GM23248 (cell line): ENCODE measurements at regions not wholly inside any gene's neighbourhood (a gene's known extent, or its start where the extent isn't known, plus 50 kb on each side); places are given as distances from the start of the nearest gene placed in this dataset.

Experiments used
- DNase-seq: peaks from one replicate; pipeline ENCODE4 v3.0.0-alpha.2; 2015
- H2AFZ ChIP-seq: fragments of 200-600 bp; sonication (generic); 2 replicates; pipeline ENCODE4 v1.6.1; 2016; ENCODE audit warnings: antibody characterized with exemption
- H3F3A ChIP-seq: fragments of 200-600 bp; sonication (generic); 2 replicates; pipeline ENCODE4 v1.6.1; 2016; ENCODE audit warnings: mild to moderate bottlenecking, antibody characterized with exemption, mixed run types; ENCODE audit not compliant: insufficient read depth
- H3K27ac ChIP-seq: fragments of 200-600 bp; sonication (generic); 2 replicates; pipeline ENCODE4 v1.5.1; 2016; ENCODE audit warnings: mild to moderate bottlenecking
- H3K27me3 ChIP-seq: fragments of 200-600 bp; sonication (generic); replicated peaks from 2 replicates; pipeline ENCODE4 v1.6.1; 2016; ENCODE audit warnings: mild to moderate bottlenecking; ENCODE audit not compliant: insufficient read depth
- H3K36me3 ChIP-seq: fragments of 200-600 bp; sonication (generic); 2 replicates; pipeline ENCODE4 v1.6.1; 2016; ENCODE audit warnings: low read depth, mild to moderate bottlenecking
- H3K4me1 ChIP-seq: fragments of 200-600 bp; sonication (generic); 2 replicates; pipeline ENCODE4 v1.6.1; 2016; ENCODE audit warnings: mild to moderate bottlenecking; ENCODE audit not compliant: insufficient read depth
- H3K4me2 ChIP-seq: fragments of 200-600 bp; sonication (generic); one replicate; pipeline ENCODE4 v1.6.1; 2016; ENCODE audit warnings: mild to moderate bottlenecking; ENCODE audit not compliant: unreplicated experiment
- H3K4me3 ChIP-seq: fragments of 200-600 bp; sonication (generic); 2 replicates; pipeline ENCODE4 v1.5.1; 2016; ENCODE audit warnings: mild to moderate bottlenecking
- H3K79me2 ChIP-seq: fragments of 200-600 bp; sonication (generic); 2 replicates; pipeline ENCODE4 v1.6.1; 2016; ENCODE audit warnings: mild to moderate bottlenecking; ENCODE audit not compliant: insufficient read depth
- H3K9ac ChIP-seq: fragments of 200-600 bp; sonication (generic); 2 replicates; pipeline ENCODE4 v1.6.1; 2016; ENCODE audit warnings: mild to moderate bottlenecking
- H3K9me2 ChIP-seq: fragments of 200-600 bp; sonication (generic); 2 replicates; pipeline ENCODE4 v1.6.1; 2016; ENCODE audit warnings: mixed run types, mild to moderate bottlenecking, moderate library complexity; ENCODE audit not compliant: insufficient read depth
- H3K9me3 ChIP-seq: fragments of 200-600 bp; sonication (generic); one replicate; pipeline ENCODE4 v1.6.1; 2017; ENCODE audit warnings: low read depth
- H4K20me1 ChIP-seq: fragments of 200-600 bp; sonication (generic); 2 replicates; pipeline ENCODE4 v1.6.0; 2016; ENCODE audit not compliant: insufficient read depth
- EZH2 ChIP-seq: fragments of 200-600 bp; sonication (generic); IDR thresholded peaks from 2 replicates; pipeline ENCODE4 v1.6.1; 2018; ENCODE audit warnings: antibody characterized with exemption, mild to moderate bottlenecking; ENCODE audit not compliant: insufficient read depth, poor library complexity, severe bottlenecking
- EZH2phosphoT487 ChIP-seq: fragments of 200-600 bp; sonication (generic); IDR thresholded peaks from 2 replicates; pipeline ENCODE4 v1.6.1; 2018; ENCODE audit warnings: antibody characterized with exemption, moderate library complexity, mild to moderate bottlenecking, low read depth; ENCODE audit not compliant: insufficient read depth
- WGBS, 2 experiments: methylation state at CpG; one replicate each; pipeline ENCODE4 v1.1.6; 2015 to 2017; ENCODE audit warnings: low lambda C conversion rate in 2 of 2, low coverage in 1 of 2; ENCODE audit errors: missing lambda C conversion rate in 2 of 2; 5-methylcytosine and 5-hydroxymethylcytosine counted together
- in situ Hi-C: fragments of 300-500 bp; cut with MboI; formaldehyde crosslinking; loops from 2 replicates; pipeline ENCODE4 v1.15.0; 2020

DNA sequence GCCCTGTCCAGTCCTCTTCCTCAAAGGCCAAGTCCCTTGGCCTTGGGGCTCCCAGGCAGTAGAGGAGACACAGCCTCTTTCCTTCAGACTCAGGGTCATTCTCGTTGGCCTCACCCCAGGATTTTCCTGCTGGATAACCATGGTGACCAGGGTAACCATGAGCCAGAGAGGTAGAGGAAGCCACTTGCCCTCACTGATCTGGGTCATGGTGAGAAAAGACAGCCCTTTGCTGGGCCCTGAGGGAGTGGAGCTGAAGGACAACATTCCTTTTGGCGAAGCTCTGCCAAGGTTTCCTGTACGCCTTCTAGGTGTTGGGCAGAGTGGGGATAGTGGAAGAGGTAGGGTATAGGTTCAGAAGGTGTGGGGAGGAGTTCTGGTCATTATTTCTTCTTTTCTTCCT is 53.1 kb upstream of the WNT4 start:
- Histone ChIP-seq H3K36me3 (no peaks in the 10 kb centered on the region), H3K79me2 (no peaks in the 10 kb centered on the region), H4K20me1 (no peaks in the 10 kb centered on the region), H3K9me3 (no peaks in the 10 kb centered on the region), H3K4me2 (no peak overlapping the region), H3K9ac (no peak overlapping the region), H3K27ac (no peak overlapping the region), H3K4me3 (no peak overlapping the region), H3F3A (no peaks in the 10 kb centered on the region), H2AFZ (no peak overlapping the region), H3K4me1 (no peaks in the 10 kb centered on the region), H3K9me2 (no peaks in the 10 kb centered on the region), H3K27me3 (peaks cover 42% of the 10 kb centered on the region)
- in situ Hi-C loops = no loop called here
- DNase-seq = no peak
- WGBS, 2 experiments = 66 to 82% methylated on average over 3 of the region's 3 CpGs
- TF ChIP-seq EZH2 (no peak), EZH2phosphoT487 (no peak)

- Histone ChIP-seq H3K36me3 (no peaks in the 10 kb centered on the region), H2AFZ (no peak overlapping the region), H3K9ac (no peak overlapping the region), H3K4me3 (no peak overlapping the region), H4K20me1 (no peaks in the 10 kb centered on the region), H3K27ac (no peak overlapping the region), H3K79me2 (no peaks in the 10 kb centered on the region), H3K4me1 (no peaks in the 10 kb centered on the region), H3K9me3 (no peaks in the 10 kb centered on the region), H3K4me2 (no peak overlapping the region), H3K9me2 (no peaks in the 10 kb centered on the region), H3F3A (no peaks in the 10 kb centered on the region), H3K27me3 (peaks cover 42% of the 10 kb centered on the region)
- 69 to 70% methylated on average over 6 of the region's 6 CpGs for WGBS, 2 experiments
- in situ Hi-C loops = no loop called here
- TF ChIP-seq EZH2 (no peak), EZH2phosphoT487 (no peak)
- DNase-seq = no peak
These were observed 53.7 kb upstream of the WNT4 start for GRCh38 chr1:22196641-22197040.

- no peaks in the 10 kb centered on the region for H3K36me3 ChIP-seq
- no peaks in the 10 kb centered on the region for H3K79me2 ChIP-seq
- H3K27ac ChIP-seq = no peak overlapping the region
- H4K20me1 ChIP-seq = no peaks in the 10 kb centered on the region
- H2AFZ ChIP-seq = no peak overlapping the region
- H3K9me2 ChIP-seq = no peaks in the 10 kb centered on the region
- H3K4me1 ChIP-seq = no peaks in the 10 kb centered on the region
- H3K4me2 ChIP-seq = no peak overlapping the region
- WGBS, 2 experiments = 65 to 68% methylated on average over 2 of the region's 2 CpGs
- no peak overlapping the region for H3K4me3 ChIP-seq
- TF ChIP-seq EZH2 (no peak), EZH2phosphoT487 (no peak)
- H3K9ac ChIP-seq = no peak overlapping the region
- in situ Hi-C loops = no loop called here
- no peaks in the 10 kb centered on the region for H3F3A ChIP-seq
- DNase-seq = no peak
- peaks cover 46% of the 10 kb centered on the region for H3K27me3 ChIP-seq
- H3K9me3 ChIP-seq = no peaks in the 10 kb centered on the region
These were observed 54.7 kb upstream of the WNT4 start for GRCh38 chr1:22197644-22198043.

GRCh38 chr1:22201023-22201422 is 58.1 kb upstream of the WNT4 start:
- Histone ChIP-seq H3K9me3 (no peaks in the 10 kb centered on the region), H3K9ac (no peak overlapping the region), H3K4me1 (no peaks in the 10 kb centered on the region), H3K4me3 (no peak overlapping the region), H3K27ac (no peak overlapping the region), H4K20me1 (no peaks in the 10 kb centered on the region), H2AFZ (no peak overlapping the region), H3F3A (no peaks in the 10 kb centered on the region), H3K36me3 (no peaks in the 10 kb centered on the region), H3K4me2 (no peak overlapping the region), H3K27me3 (peaks cover 71% of the 10 kb centered on the region), H3K79me2 (no peaks in the 10 kb centered on the region), H3K9me2 (no peaks in the 10 kb centered on the region)
- TF ChIP-seq EZH2 = no peak
- no peak for TF ChIP-seq EZH2phosphoT487
- in situ Hi-C loops = no loop called here
- DNase-seq = no peak
- WGBS, 2 experiments = 0 to 2% methylated on average over 1 of the region's 1 CpG

DNA sequence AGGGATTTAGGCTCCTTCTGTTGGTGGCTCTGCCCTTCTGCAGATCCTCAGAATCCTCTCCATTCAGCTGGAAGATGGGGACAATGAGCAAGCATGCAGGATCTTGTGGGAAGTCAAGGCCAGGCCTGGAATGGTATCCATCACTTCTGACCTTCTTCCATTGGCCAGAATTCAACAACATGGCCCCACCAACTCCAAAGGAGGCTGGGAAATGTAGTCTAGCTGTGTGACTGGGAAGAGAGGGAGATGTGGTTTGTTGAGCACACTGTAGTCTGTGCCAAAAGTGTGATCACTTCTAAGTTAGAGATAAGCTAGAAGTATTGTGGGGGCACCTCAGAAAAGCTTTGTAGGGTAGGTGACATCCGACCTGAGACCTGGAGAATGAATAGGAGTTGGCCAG is 60.4 kb upstream of the WNT4 start:
- H3K27me3 ChIP-seq = peaks cover 73% of the 10 kb centered on the region

More for the DNA sequence above, 60.4 kb upstream of the WNT4 start:
- no peaks in the 10 kb centered on the region for H4K20me1 ChIP-seq
- in situ Hi-C loops = no loop called here
- H3K4me3 ChIP-seq = no peak overlapping the region
- no peaks in the 10 kb centered on the region for H3K9me2 ChIP-seq
- no peak overlapping the region for H2AFZ ChIP-seq
- no peaks in the 10 kb centered on the region for H3K4me1 ChIP-seq
- H3K79me2 ChIP-seq = no peaks in the 10 kb centered on the region
- no peak overlapping the region for H3K9ac ChIP-seq
- DNase-seq = no peak
- no peak overlapping the region for H3K4me2 ChIP-seq
- no peaks in the 10 kb centered on the region for H3K36me3 ChIP-seq
- WGBS, 2 experiments = 44 to 54% methylated on average over 1 of the region's 1 CpG
- H3K27ac ChIP-seq = no peak overlapping the region
- TF ChIP-seq EZH2phosphoT487 (no peak), EZH2 (no peak)
- no peaks in the 10 kb centered on the region for H3F3A ChIP-seq
- H3K9me3 ChIP-seq = no peaks in the 10 kb centered on the region
